Activated T-helper 2 cell treated with anti-CD3 and anti-CD28 coated beads, Interferon-gamma antibody, Interleukin-2, Interleukin-4, amounts not matched to agents 10 μg/mL and 5 μg/mL and 100 μg/mL, durations not matched to agents 14 hours and 24 hours and 36 hours (primary cell): ENCODE measurements at regions not wholly inside any gene's neighbourhood (a gene's known extent, or its start where the extent isn't known, plus 50 kb on each side); places are given as distances from the start of the nearest gene placed in this dataset.

Source experiments
- DNase-seq: peaks from one replicate; pipeline ENCODE4 v3.0.0; 2021; ENCODE audit warnings: low spot score
- H3K27ac Mint-ChIP-seq: one replicate; pipeline ENCODE4 v1.8.0; 2021; ENCODE audit warnings: mixed read lengths
- H3K27me3 Mint-ChIP-seq: one replicate; pipeline ENCODE4 v1.8.0; 2021; ENCODE audit warnings: low read depth, mixed read lengths
- H3K36me3 Mint-ChIP-seq: one replicate; pipeline ENCODE4 v1.8.0; 2021; ENCODE audit warnings: low read depth, mixed read lengths
- H3K4me1 Mint-ChIP-seq: one replicate; pipeline ENCODE4 v1.8.0; 2021; ENCODE audit warnings: low read depth, mixed read lengths
- H3K4me3 Mint-ChIP-seq: one replicate; pipeline ENCODE4 v1.8.0; 2021; ENCODE audit warnings: low read depth, mild to moderate bottlenecking, moderate library complexity, mixed read lengths
- H3K9me3 Mint-ChIP-seq: one replicate; pipeline ENCODE4 v1.8.0; 2021; ENCODE audit warnings: mixed read lengths
- intact Hi-C: fragments of 100-400 bp; cut with micrococcal nuclease; formaldehyde crosslinking; loops from one replicate; pipeline ENCODE4 v1.15.1; 2023

DNA sequence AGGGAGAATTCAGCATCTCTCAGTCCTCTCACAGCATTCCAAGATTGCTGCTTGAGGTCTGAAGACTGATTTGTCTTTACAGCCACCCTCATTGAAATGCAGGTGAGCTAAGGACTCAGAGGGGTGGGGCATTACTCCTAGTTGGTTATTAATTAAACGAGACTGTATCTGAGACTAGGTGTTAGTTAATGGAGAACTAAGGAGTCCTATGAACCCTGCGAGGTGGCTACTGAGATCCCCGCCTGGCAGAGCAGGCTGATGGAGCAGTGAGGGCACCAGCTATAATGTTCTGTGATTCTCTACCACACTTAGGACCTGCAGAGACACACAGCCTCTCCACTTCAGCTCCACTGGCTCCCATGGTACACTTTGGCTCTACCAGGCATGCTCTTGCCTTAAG lies 215.3 kb downstream of the MID1IP1 start:
- Mint-ChIP-seq H3K9me3 (no peaks in the 10 kb centered on the region), H3K4me3 (no peak overlapping the region), H3K27ac (no peak overlapping the region), H3K36me3 (no peaks in the 10 kb centered on the region), H3K27me3 (no peaks in the 10 kb centered on the region), H3K4me1 (peaks cover under 1% of the 10 kb centered on the region)
- no peak for DNase-seq
- intact Hi-C loops: no loop called here

DNA sequence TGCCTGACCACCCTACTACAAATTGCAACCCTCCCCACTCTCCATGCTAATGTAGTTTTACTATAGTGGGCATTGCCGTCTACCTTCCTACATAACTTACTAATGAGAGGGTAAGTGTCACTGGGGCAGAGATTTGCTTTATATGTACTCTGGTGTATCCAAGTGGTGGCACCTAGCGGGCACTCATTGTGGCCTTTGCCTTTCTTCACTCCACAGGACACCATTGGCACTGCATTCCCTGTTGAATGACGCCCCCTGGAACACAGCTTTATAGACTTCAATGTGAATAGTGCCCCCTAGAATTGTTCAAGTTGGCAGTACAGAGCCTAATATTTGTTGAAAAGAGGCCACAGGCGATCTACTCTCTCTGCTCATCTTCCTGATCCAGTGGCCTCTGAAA lies 215.8 kb downstream of the MID1IP1 start:
- Mint-ChIP-seq H3K27ac (no peak overlapping the region), H3K27me3 (no peaks in the 10 kb centered on the region), H3K36me3 (no peaks in the 10 kb centered on the region), H3K4me1 (no peaks in the 10 kb centered on the region), H3K9me3 (no peaks in the 10 kb centered on the region), H3K4me3 (no peak overlapping the region)
- DNase-seq: no peak
- intact Hi-C loops: no loop called here

DNA sequence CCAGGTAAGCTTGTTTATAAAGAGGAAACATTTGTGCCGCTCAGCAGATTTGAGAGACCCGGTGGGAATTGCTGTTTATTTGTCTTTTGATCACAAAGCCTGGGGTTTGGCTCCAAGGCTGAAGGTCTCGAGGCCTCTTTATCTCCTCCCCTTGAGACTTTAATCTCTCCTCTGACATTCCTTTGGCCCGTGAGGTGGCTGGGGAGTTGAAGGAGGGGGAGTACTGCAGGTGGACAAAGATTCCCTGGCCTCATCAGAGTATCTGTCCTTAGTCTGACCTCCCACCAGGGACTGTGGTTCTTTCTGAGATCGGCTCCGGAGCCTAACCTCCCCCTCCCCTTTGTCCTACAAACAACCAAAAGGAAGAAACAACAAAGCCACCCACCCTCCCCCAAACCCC lies 216.5 kb downstream of the MID1IP1 start:
- H3K4me3 Mint-ChIP-seq: no peak overlapping the region
- intact Hi-C loops: no loop called here
- DNase-seq: no peak
- H3K9me3 Mint-ChIP-seq: no peaks in the 10 kb centered on the region
- no peak overlapping the region for H3K27ac Mint-ChIP-seq
- no peaks in the 10 kb centered on the region for H3K4me1 Mint-ChIP-seq
- no peaks in the 10 kb centered on the region for H3K36me3 Mint-ChIP-seq
- no peaks in the 10 kb centered on the region for H3K27me3 Mint-ChIP-seq

DNA sequence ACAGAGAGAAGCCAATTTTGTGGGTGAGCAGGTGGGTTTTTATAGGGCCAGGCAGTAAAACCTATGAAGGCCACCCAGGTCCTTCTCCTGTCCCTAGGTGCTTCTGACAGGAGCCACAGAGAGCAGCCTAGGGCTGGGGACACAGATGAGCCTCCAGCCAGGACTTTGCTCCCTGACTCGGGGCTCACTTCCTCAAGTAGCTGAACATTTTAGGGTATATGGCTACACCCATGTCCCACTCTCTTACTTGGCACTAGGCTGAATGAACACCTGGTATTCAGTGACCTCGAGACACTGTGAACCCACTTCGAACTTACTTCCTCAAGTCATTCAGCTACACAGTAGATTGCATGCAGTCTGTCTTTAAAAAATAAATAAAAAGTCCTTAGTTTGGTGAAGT lies 217.3 kb downstream of the MID1IP1 start:
- DNase-seq: no peak
- H3K4me1 Mint-ChIP-seq: no peaks in the 10 kb centered on the region
- no peaks in the 10 kb centered on the region for H3K9me3 Mint-ChIP-seq
- H3K4me3 Mint-ChIP-seq: no peak overlapping the region
- H3K27ac Mint-ChIP-seq: no peak overlapping the region
- peaks cover 1% of the 10 kb centered on the region for H3K27me3 Mint-ChIP-seq
- no peaks in the 10 kb centered on the region for H3K36me3 Mint-ChIP-seq
- intact Hi-C loops: no loop called here

DNA sequence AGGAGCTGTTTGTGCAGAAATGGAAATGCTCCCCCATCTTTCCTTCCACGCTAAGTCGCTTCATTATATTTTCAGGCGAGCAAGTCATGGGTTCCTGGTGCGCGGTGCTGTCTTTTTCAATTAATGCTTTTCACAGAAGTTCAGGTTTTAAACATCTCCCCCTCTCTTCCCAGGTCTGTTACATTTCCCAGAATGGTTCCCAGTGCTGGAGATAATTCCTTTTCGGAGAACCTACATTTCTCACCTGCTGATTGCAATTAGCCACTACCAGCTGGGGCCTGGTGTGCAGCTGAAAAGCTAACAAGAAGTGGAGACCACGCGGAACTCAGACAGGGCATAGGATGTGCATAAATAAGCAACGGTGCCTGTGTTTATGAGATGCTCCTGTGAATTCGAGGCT lies 217.8 kb downstream of the MID1IP1 start:
- Mint-ChIP-seq H3K27me3 (peaks cover 1% of the 10 kb centered on the region), H3K9me3 (no peaks in the 10 kb centered on the region)

DNA sequence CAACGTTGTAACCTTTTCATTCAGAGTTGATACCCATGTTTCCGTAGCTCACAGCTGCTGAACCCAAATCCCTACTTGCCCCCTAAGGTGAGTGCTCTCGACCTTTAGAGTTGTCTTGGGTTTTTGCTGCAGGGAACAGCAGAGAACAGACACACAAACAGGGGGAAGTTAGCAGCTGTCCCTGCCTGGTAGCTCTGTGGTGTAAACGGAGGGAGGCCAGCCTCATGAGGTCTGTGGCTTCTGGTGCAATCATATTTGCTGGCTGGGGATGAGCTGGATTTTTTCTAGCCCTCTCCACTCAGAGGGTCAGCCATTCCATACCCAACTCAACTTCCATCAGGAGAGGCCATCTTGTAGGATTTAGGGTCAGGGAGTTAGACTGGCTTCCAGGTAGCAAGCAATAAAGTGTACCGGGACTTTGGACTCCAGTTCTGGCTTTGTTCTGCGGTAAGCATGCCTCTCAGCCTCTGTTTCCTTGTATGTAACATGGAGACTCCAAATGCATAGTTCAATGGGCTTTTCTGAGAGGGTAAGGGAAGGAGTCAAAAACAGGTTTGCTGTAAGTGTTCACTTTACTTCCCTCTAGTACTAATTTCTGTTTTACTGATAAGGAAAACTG lies 218.9 kb downstream of the MID1IP1 start:
- Mint-ChIP-seq H3K27me3 (peaks cover 1% of the 10 kb centered on the region), H3K4me1 (no peaks in the 10 kb centered on the region), H3K36me3 (no peaks in the 10 kb centered on the region), H3K9me3 (no peaks in the 10 kb centered on the region), H3K4me3 (no peak overlapping the region), H3K27ac (no peak overlapping the region)
- intact Hi-C loops: no loop called here
- no peak for DNase-seq

More for the DNA sequence above, 217.8 kb downstream of the MID1IP1 start:
- H3K4me3 Mint-ChIP-seq: no peak overlapping the region
- intact Hi-C loops: no loop called here
- DNase-seq: no peak
- H3K36me3 Mint-ChIP-seq: no peaks in the 10 kb centered on the region
- no peak overlapping the region for H3K27ac Mint-ChIP-seq
- H3K4me1 Mint-ChIP-seq: no peaks in the 10 kb centered on the region

DNA sequence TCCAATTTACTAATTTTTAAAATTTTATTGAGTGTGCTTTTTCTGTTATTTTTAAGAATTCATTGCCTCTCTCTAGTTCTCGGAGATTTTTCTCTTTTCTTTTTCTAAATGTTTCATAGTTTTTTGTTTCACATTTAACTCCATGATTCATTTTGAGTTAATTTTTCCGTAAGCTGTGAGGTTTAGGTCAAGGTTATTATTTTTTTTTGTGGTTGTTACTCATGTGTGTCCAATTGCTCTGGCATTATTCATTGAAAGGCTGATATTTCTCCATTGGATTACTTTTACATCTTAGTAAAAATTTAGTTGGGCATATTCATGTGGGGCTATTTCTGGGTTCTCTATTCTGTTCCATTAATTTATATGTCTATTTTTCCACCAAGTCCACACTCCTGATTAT lies 220.8 kb downstream of the MID1IP1 start:
- Mint-ChIP-seq H3K36me3 (no peaks in the 10 kb centered on the region), H3K27ac (no peak overlapping the region), H3K4me3 (no peak overlapping the region), H3K4me1 (no peaks in the 10 kb centered on the region), H3K9me3 (no peaks in the 10 kb centered on the region), H3K27me3 (peaks cover 5% of the 10 kb centered on the region)
- intact Hi-C loops: no loop called here
- no peak for DNase-seq

DNA sequence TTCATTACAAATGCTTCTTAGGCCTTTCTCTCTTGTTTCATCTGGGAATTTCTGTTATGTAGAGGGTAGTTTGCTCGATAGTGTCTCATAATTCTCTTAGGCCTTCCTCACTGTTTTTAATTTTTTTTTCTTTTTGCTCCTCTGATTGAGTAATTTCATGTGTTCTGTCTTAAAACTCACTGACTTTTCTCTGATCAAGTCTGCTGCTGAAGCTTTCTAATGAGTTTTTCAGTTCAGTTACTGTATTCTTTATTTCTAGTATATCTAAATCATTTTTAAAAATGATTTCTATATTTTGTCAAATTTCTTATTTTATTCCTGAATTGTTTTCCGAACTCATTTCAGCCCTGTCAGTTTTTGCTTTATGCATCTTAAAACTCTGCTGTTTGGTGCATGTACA lies 228.0 kb downstream of the MID1IP1 start:
- Mint-ChIP-seq H3K9me3 (peaks cover 21% of the 10 kb centered on the region), H3K27ac (no peak overlapping the region), H3K36me3 (no peaks in the 10 kb centered on the region), H3K4me1 (no peaks in the 10 kb centered on the region), H3K27me3 (peaks cover 3% of the 10 kb centered on the region), H3K4me3 (no peak overlapping the region)
- no peak for DNase-seq
- intact Hi-C loops: no loop called here

DNA sequence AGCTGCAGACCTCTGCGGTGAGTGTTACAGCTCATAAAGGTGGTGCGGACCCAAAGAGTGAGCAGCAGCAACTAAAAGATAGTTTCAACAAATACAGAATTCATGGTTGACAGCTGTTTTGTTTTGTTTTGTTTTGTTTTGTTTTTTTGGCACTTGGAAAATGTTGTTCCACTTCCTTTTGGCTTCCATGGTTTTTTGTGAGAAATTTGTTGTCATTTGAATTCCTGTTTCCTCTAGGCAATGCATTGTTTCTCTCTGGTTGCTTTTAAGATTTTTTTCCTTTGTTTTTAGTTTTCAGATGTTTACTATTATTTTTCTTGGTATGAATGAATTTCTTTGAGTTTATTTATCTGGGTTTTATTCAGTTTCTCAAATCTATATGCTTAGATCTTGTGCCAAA lies 229.4 kb downstream of the MID1IP1 start:
- Mint-ChIP-seq H3K4me1 (no peaks in the 10 kb centered on the region), H3K27ac (no peak overlapping the region), H3K27me3 (peaks cover 4% of the 10 kb centered on the region), H3K36me3 (no peaks in the 10 kb centered on the region), H3K4me3 (no peak overlapping the region), H3K9me3 (peaks cover 21% of the 10 kb centered on the region)
- DNase-seq: no peak
- intact Hi-C loops: no loop called here

DNA sequence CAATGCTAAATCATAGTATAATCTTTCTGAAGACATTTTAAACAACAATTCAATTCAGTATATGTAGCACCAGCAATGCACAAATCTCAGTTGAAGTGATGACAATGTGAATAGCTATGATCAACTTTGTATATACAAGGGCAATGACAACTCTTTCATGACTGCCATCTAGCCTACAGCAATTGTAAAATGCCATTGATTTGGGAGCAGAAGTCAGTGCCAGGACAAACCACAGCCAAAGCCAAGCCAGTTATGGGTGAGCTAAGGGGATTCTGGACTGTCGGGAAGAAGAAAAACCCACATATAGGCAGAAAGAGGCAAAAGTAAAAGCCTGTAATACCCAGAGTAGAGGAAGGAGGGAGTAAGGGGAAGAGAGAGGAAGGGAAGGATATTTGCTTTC lies 238.6 kb downstream of the MID1IP1 start:
- DNase-seq: no peak
- no peak overlapping the region for H3K27ac Mint-ChIP-seq
- no peaks in the 10 kb centered on the region for H3K4me1 Mint-ChIP-seq

DNA sequence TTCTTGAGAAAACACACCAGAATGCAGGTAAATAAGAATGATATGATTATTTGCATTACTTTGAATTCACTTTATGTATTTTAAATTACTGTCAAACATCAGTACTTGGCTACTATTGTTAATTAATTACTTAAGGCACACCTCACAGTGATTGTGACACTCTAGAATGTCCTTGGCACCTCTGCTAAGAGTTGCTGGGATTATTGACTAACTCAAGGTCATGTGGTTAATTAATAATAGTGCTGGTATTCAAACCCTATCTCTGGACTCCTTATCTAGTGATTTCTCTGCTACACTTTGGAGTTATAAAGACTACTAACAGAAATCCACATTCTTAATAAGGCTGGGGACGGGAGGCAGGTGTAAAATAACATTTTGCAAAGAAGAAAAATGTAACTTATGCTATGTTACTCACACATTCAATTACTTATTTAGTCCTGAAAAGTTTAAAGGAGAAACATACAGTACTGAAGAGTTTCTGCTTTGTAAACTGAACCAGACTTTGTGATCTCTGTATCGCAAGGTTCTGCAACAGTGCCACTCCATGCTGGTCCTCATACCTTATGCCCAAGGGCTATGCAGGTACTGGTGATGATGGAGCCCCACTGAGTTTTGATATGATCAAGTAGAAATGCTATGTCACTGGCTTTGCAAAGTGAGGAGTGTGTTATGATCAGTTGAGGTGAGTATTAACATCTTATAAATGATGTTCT lies 242.7 kb downstream of the MID1IP1 start:
- Mint-ChIP-seq H3K27me3 (no peaks in the 10 kb centered on the region), H3K9me3 (no peaks in the 10 kb centered on the region), H3K27ac (no peak overlapping the region), H3K4me1 (no peaks in the 10 kb centered on the region), H3K4me3 (no peak overlapping the region), H3K36me3 (no peaks in the 10 kb centered on the region)
- intact Hi-C loops: no loop called here
- no peak for DNase-seq

More for the DNA sequence above, 238.6 kb downstream of the MID1IP1 start:
- Mint-ChIP-seq H3K36me3 (no peaks in the 10 kb centered on the region), H3K9me3 (no peaks in the 10 kb centered on the region), H3K4me3 (no peak overlapping the region), H3K27me3 (peaks cover 1% of the 10 kb centered on the region)
- intact Hi-C loops: no loop called here

DNA sequence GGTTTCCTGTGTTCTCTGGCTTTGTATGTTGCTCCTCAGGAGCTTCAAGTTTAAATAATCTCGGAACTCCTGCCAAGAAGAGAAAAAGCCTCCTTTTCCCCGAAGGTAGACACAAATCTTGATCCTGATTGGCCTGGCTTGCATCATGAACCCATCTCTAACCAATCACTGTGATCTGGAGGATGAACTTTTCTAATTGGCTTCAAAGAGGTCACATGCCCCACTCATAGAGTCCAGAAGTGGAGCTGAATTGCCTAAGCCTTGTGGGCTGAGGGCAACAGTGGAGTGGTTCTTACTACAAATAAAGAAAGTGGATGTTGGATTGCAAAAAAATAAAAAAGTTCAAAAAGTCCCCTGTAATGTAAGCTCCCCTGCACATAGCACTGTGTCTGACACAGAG lies 245.9 kb downstream of the MID1IP1 start:
- Mint-ChIP-seq H3K4me3 (no peak overlapping the region), H3K27me3 (peaks cover 3% of the 10 kb centered on the region), H3K27ac (no peak overlapping the region), H3K9me3 (no peaks in the 10 kb centered on the region), H3K4me1 (no peaks in the 10 kb centered on the region), H3K36me3 (no peaks in the 10 kb centered on the region)
- no peak for DNase-seq
- intact Hi-C loops: no loop called here

DNA sequence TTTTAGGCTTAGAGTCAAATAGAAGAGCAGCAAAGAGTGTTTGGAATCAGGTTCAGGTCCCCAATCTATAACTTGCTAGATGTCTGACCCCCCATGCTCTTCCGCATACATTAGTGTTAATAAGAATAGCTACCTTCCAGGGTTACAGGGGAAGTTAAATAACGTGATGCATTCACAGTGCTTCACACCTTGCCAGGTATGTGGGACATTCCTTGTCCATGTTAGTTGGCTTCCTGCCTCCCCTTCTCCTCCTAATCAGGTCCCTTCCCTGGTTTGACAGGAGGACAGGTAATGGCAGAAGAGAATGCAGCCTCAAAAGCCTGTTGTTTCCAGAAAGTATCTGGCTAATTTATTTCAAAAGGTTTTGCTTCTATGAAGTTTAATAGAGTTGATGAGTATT lies 248.7 kb downstream of the MID1IP1 start:
- H3K36me3 Mint-ChIP-seq: no peaks in the 10 kb centered on the region
- H3K4me1 Mint-ChIP-seq: no peaks in the 10 kb centered on the region
- H3K9me3 Mint-ChIP-seq: no peaks in the 10 kb centered on the region
- intact Hi-C loops: no loop called here
- H3K27ac Mint-ChIP-seq: no peak overlapping the region
- H3K27me3 Mint-ChIP-seq: peaks cover 9% of the 10 kb centered on the region
- no peak overlapping the region for H3K4me3 Mint-ChIP-seq
- DNase-seq: no peak
